OCI-LY1 (cell line): ENCODE measurements at regions not wholly inside any gene's neighbourhood (a gene's known extent, or its start where the extent isn't known, plus 50 kb on each side); places are given as distances from the start of the nearest gene placed in this dataset.

Source experiments
- H2AFZ ChIP-seq: fragments of 200-600 bp; sonication (generic), shearing (Covaris generic); 2 replicates; pipeline ENCODE4 v1.6.0; 2014; ENCODE audit warnings: antibody characterized with exemption, mild to moderate bottlenecking, low read length
- H3F3A ChIP-seq: fragments of 200-600 bp; sonication (generic), shearing (Covaris generic); 2 replicates; pipeline ENCODE4 v1.6.0; 2014; ENCODE audit warnings: mild to moderate bottlenecking, antibody characterized with exemption, low read length, moderate library complexity; ENCODE audit not compliant: insufficient read depth
- H3K27ac ChIP-seq: fragments of 200-600 bp; sonication (generic); 2 replicates; pipeline ENCODE4 v1.5.1; 2014; ENCODE audit warnings: low read length, mixed run types, mild to moderate bottlenecking, low read depth; ENCODE audit not compliant: poor library complexity, severe bottlenecking
- H3K27me3 ChIP-seq: fragments of 200-600 bp; sonication (generic); 2 replicates; pipeline ENCODE4 v1.6.0; 2014; ENCODE audit warnings: antibody characterized with exemption, mild to moderate bottlenecking, low read length, moderate library complexity; ENCODE audit not compliant: insufficient read depth
- H3K36me3 ChIP-seq: fragments of 200-600 bp; sonication (generic); 2 replicates; pipeline ENCODE4 v1.6.1; 2014; ENCODE audit warnings: mild to moderate bottlenecking, antibody characterized with exemption, low read length, moderate library complexity, mixed read lengths; ENCODE audit not compliant: insufficient read depth
- H3K4me1 ChIP-seq: fragments of 200-600 bp; sonication (generic); 2 replicates; pipeline ENCODE4 v1.5.1; 2014; ENCODE audit warnings: mild to moderate bottlenecking, low read length, moderate library complexity; ENCODE audit not compliant: insufficient read depth, severe bottlenecking
- H3K4me2 ChIP-seq: fragments of 200-600 bp; sonication (generic), shearing (Covaris generic); 2 replicates; pipeline ENCODE4 v1.6.1; 2014; ENCODE audit warnings: low read length
- H3K4me3 ChIP-seq: fragments of 200-600 bp; sonication (generic); 2 replicates; pipeline ENCODE4 v1.5.1; 2014; ENCODE audit warnings: low read length, low read depth, mild to moderate bottlenecking, mixed read lengths; ENCODE audit not compliant: poor library complexity, severe bottlenecking
- H3K79me2 ChIP-seq: fragments of 200-600 bp; shearing (Covaris generic); 2 replicates; pipeline ENCODE4 v1.6.1; 2016; ENCODE audit warnings: mixed run types, low read length, mixed read lengths; ENCODE audit not compliant: insufficient read depth
- H3K9ac ChIP-seq: fragments of 200-600 bp; sonication (generic), shearing (Covaris generic); 2 replicates; pipeline ENCODE4 v1.6.1; 2014; ENCODE audit warnings: mild to moderate bottlenecking, low read length, mixed read lengths
- H3K9me2 ChIP-seq: fragments of 200-600 bp; sonication (generic), shearing (Covaris generic); 2 replicates; pipeline ENCODE4 v1.6.1; 2014; ENCODE audit warnings: low read depth, mild to moderate bottlenecking, low read length, mixed read lengths
- H3K9me3 ChIP-seq: fragments of 200-600 bp; shearing (Covaris generic); 2 replicates; pipeline ENCODE4 v1.6.1; 2014; ENCODE audit warnings: low read length, mixed read lengths
- H4K20me1 ChIP-seq: fragments of 200-600 bp; sonication (generic), shearing (Covaris generic); 2 replicates; pipeline ENCODE4 v1.6.0; 2016; ENCODE audit warnings: mild to moderate bottlenecking, low read length; ENCODE audit not compliant: insufficient read depth
- CTCF ChIP-seq: fragments of 200-600 bp; sonication (generic), shearing (Covaris generic); IDR thresholded peaks from 2 replicates; pipeline ENCODE4 v1.5.1; 2017; ENCODE audit warnings: mild to moderate bottlenecking, antibody characterized with exemption, low read length, moderate library complexity, mixed read lengths
- EZH2 ChIP-seq: fragments of 200-600 bp; sonication (generic), shearing (Covaris generic); IDR thresholded peaks from 2 replicates; pipeline ENCODE4 v1.8.0; 2017; ENCODE audit warnings: borderline replicate concordance, mixed run types, mild to moderate bottlenecking, antibody characterized with exemption, low read length, moderate library complexity, mixed read lengths

- TF ChIP-seq EZH2 (no peak), CTCF (no peak)
- H2AFZ ChIP-seq, result no peak overlapping the region
- no peaks in the 10 kb centered on the region for H3K79me2 ChIP-seq
- no peaks in the 10 kb centered on the region for H3K9me2 ChIP-seq
- no peaks in the 10 kb centered on the region for H3K9me3 ChIP-seq
- H3K36me3 ChIP-seq, result no peaks in the 10 kb centered on the region
- H3K4me2 ChIP-seq, result no peak overlapping the region
- H3F3A ChIP-seq, result no peaks in the 10 kb centered on the region
- H4K20me1 ChIP-seq, result no peaks in the 10 kb centered on the region
- H3K27ac ChIP-seq, result no peak overlapping the region
- H3K9ac ChIP-seq, result no peak overlapping the region
- no peaks in the 10 kb centered on the region for H3K4me1 ChIP-seq
- no peak overlapping the region for H3K4me3 ChIP-seq
- H3K27me3 ChIP-seq, result no peaks in the 10 kb centered on the region
Observed at GRCh38 chr20:24785141-24786110, 163.6 kb upstream of the CST7 start.

- no peak overlapping the region for H3K27ac ChIP-seq
- no peaks in the 10 kb centered on the region for H3K79me2 ChIP-seq
- no peaks in the 10 kb centered on the region for H3K36me3 ChIP-seq
- no peaks in the 10 kb centered on the region for H3K27me3 ChIP-seq
- H4K20me1 ChIP-seq, result no peaks in the 10 kb centered on the region
- no peaks in the 10 kb centered on the region for H3K4me1 ChIP-seq
- no peak overlapping the region for H3K4me2 ChIP-seq
- H3K4me3 ChIP-seq, result no peak overlapping the region
- H3K9me2 ChIP-seq, result no peaks in the 10 kb centered on the region
- no peaks in the 10 kb centered on the region for H3K9me3 ChIP-seq
- H3F3A ChIP-seq, result no peaks in the 10 kb centered on the region
- no peak overlapping the region for H3K9ac ChIP-seq
- H2AFZ ChIP-seq, result no peak overlapping the region
- TF ChIP-seq EZH2 (no peak), CTCF (no peak)
Observed at GRCh38 chr20:24786111-24786495, 163.0 kb upstream of the CST7 start.

- Histone ChIP-seq H3K27me3 (no peaks in the 10 kb centered on the region), H3K4me3 (no peak overlapping the region), H3K4me1 (no peaks in the 10 kb centered on the region), H3K36me3 (no peaks in the 10 kb centered on the region), H2AFZ (no peak overlapping the region), H4K20me1 (no peaks in the 10 kb centered on the region), H3K9me2 (no peaks in the 10 kb centered on the region), H3K9ac (no peak overlapping the region), H3K9me3 (no peaks in the 10 kb centered on the region), H3F3A (no peaks in the 10 kb centered on the region), H3K4me2 (no peak overlapping the region), H3K27ac (no peak overlapping the region), H3K79me2 (no peaks in the 10 kb centered on the region)
- TF ChIP-seq EZH2, result no peak
- no peak for TF ChIP-seq CTCF
Observed at GRCh38 chr20:24786646-24787045, 162.4 kb upstream of the CST7 start.
